Endothelial cell of umbilical vein (primary cell): ENCODE measurements at regions not wholly inside any gene's neighbourhood (a gene's known extent, or its start where the extent isn't known, plus 50 kb on each side); places are given as distances from the start of the nearest gene placed in this dataset.

Experiments used
- BruUV-seq: library from RNA; stranded (reverse); fragments of 400-500 nt; replicated peaks from 2 replicates; lab custom pipeline; 2021; lab: Mats Ljungman, UMichigan
- CTCF ChIA-PET: fragments of 300-600, 350-600 bp; sonication (Branson Sonifier 250); formaldehyde crosslinking; loops from one replicate; lab custom pipeline; 2021; ENCODE audit warnings: antibody characterized with exemption, inconsistent platforms; lab: Charles Lee
- POLR2A ChIA-PET: fragments of 300-600, 350-600 bp; sonication (Branson Sonifier 250); formaldehyde crosslinking; loops from one replicate; lab custom pipeline; 2021; ENCODE audit warnings: antibody characterized with exemption, inconsistent platforms; lab: Charles Lee
- DNase-seq: peaks from one replicate; pipeline ENCODE4 v3.0.0-alpha.2; 2011; ENCODE audit warnings: low read depth, low spot score
- FAIRE-seq: peaks from 2 replicates; lab custom pipeline; 2011; peaks lifted over from hg19 to GRCh38; lab: Jason Lieb, UNC
- H2AFZ ChIP-seq: 2 replicates; pipeline ENCODE4 v1.6.0; 2012; ENCODE audit warnings: low read depth, low read length, control low read depth, inconsistent platforms
- H3K27ac ChIP-seq: 2 replicates; pipeline ENCODE4 v1.5.1; 2011; ENCODE audit warnings: low read depth, mild to moderate bottlenecking, control low read depth, low read length, moderate library complexity; ENCODE audit not compliant: insufficient read depth
- H3K27me3 ChIP-seq, 2 experiments: 2 replicates each; pipeline versions ENCODE4 v1.6.0 to v1.6.1; 2011; ENCODE audit warnings: low read length in 2 of 2, mixed read lengths in 1 of 2; ENCODE audit not compliant: control insufficient read depth in 2 of 2, insufficient read depth in 2 of 2
- H3K36me3 ChIP-seq, 2 experiments: 2 replicates in 1 of 2; 3 replicates in 1 of 2; pipeline ENCODE4 v1.5.1; 2011; ENCODE audit warnings: low read length in 2 of 2, mild to moderate bottlenecking in 1 of 2, moderate library complexity in 1 of 2; ENCODE audit not compliant: control insufficient read depth in 2 of 2, insufficient read depth in 2 of 2; ENCODE audit errors: extremely low read depth in 1 of 2
- H3K4me1 ChIP-seq: 3 replicates; pipeline ENCODE4 v1.5.1; 2011; ENCODE audit warnings: mild to moderate bottlenecking, low read length; ENCODE audit not compliant: control insufficient read depth, insufficient read depth; ENCODE audit errors: extremely low read depth
- H3K4me2 ChIP-seq: 2 replicates; pipeline ENCODE4 v1.6.1; 2011; ENCODE audit warnings: low read length, control low read depth, mixed read lengths; ENCODE audit not compliant: insufficient read depth
- H3K4me3 ChIP-seq, 3 experiments: fragments of 200-600 bp in 1 of 3; sonication (generic), shearing (Covaris generic) in 1 of 3; replicated peaks in 1 of 3; 2 replicates each; pipeline ENCODE4 v1.5.1; 2011 to 2016; ENCODE audit warnings: control low read depth in 3 of 3, low read length in 3 of 3, mild to moderate bottlenecking in 2 of 3, inconsistent platforms in 1 of 3, low read depth in 1 of 3, moderate library complexity in 1 of 3; ENCODE audit not compliant: insufficient read depth in 1 of 3
- H3K79me2 ChIP-seq: 2 replicates; pipeline ENCODE4 v1.6.0; 2012; ENCODE audit warnings: low read length, inconsistent platforms; ENCODE audit not compliant: control insufficient read depth, insufficient read depth
- H3K9ac ChIP-seq: replicated peaks from 2 replicates; pipeline ENCODE3; 2011; ENCODE audit warnings: low read length, control low read depth; ENCODE audit not compliant: insufficient read depth; ENCODE audit errors: extremely low read depth
- H3K9me1 ChIP-seq: replicated peaks from 3 replicates; pipeline ENCODE4 v1.6.0; 2011; ENCODE audit warnings: mild to moderate bottlenecking, low read length; ENCODE audit not compliant: control insufficient read depth, insufficient read depth; ENCODE audit errors: extremely low read depth
- H3K9me3 ChIP-seq: replicated peaks from 2 replicates; pipeline ENCODE4 v1.5.1; 2012; ENCODE audit warnings: low read length, inconsistent platforms; ENCODE audit not compliant: control insufficient read depth, insufficient read depth
- H4K20me1 ChIP-seq: replicated peaks from 2 replicates; pipeline ENCODE3; 2011; ENCODE audit warnings: mild to moderate bottlenecking, low read length; ENCODE audit not compliant: control insufficient read depth, insufficient read depth; ENCODE audit errors: extremely low read depth
- CTCF ChIP-seq, 2 donors: IDR thresholded peaks; 1 replicate in 1 of 2; 2 replicates in 1 of 2; pipeline ENCODE4 v1.5.1; 2011; ENCODE audit warnings: low read length in 2 of 2, mild to moderate bottlenecking in 2 of 2, moderate library complexity in 2 of 2, control low read depth in 1 of 2, inconsistent platforms in 1 of 2, low read depth in 1 of 2; ENCODE audit not compliant: insufficient read depth in 1 of 2; ENCODE audit errors: extremely low read depth in 1 of 2
- EZH2 ChIP-seq: IDR thresholded peaks from 2 replicates; pipeline ENCODE4 v1.6.1; 2012; ENCODE audit warnings: borderline replicate concordance, low read depth, mild to moderate bottlenecking, moderate library complexity, low read length, inconsistent platforms; ENCODE audit not compliant: severe bottlenecking
- FOS ChIP-seq: IDR thresholded peaks from 2 replicates; pipeline ENCODE4 v1.6.1; 2011; ENCODE audit warnings: mild to moderate bottlenecking, low read length, moderate library complexity, borderline replicate concordance; ENCODE audit not compliant: insufficient read depth
- GATA2 ChIP-seq: IDR thresholded peaks from 2 replicates; pipeline ENCODE4 v1.7.0; 2011; ENCODE audit warnings: low read depth, mild to moderate bottlenecking, moderate library complexity, mixed read lengths, low read length; ENCODE audit not compliant: insufficient read length, insufficient read depth
- MAX ChIP-seq: IDR thresholded peaks from 2 replicates; pipeline ENCODE4 v1.6.1; 2011; ENCODE audit not compliant: insufficient read depth, insufficient read length
- MYC ChIP-seq: IDR thresholded peaks from one replicate; pipeline ENCODE4 v1.6.1; 2011; ENCODE audit warnings: mild to moderate bottlenecking, low read depth, low read length
- POLR2A ChIP-seq: IDR thresholded peaks from 2 replicates; pipeline ENCODE4 v1.6.1; 2012; ENCODE audit warnings: low read depth, mild to moderate bottlenecking, control low read depth, low read length
- POLR2AphosphoS5 ChIP-seq: IDR thresholded peaks from 2 replicates; pipeline ENCODE4 v1.6.1; 2012; ENCODE audit warnings: low read depth, mild to moderate bottlenecking, control low read depth, low read length, moderate library complexity; ENCODE audit not compliant: insufficient read depth
- dilution Hi-C: fragments of 300-500 bp; cut with MboI; formaldehyde crosslinking; loops from one replicate; pipeline ENCODE4 v1.15.0; 2019; ENCODE audit warnings: low sequenced_read_pairs; ENCODE audit not compliant: extremely low pct_ligation_motif_present
- intact Hi-C: fragments of 100-400 bp; cut with micrococcal nuclease; formaldehyde crosslinking; loops from one replicate; pipeline ENCODE4 v1.10.0; 2022

GRCh38 chrX:35562395-35562794, 235.7 kb upstream of the MAGEB16 start:
- H3K9me3 ChIP-seq, result no peaks in the 10 kb centered on the region
- no peaks in the 10 kb centered on the region for H3K79me2 ChIP-seq
- FAIRE-seq (no peak), DNase-seq (no peak)
- BruUV-seq, result no TSS peak
- H3K27ac ChIP-seq, result no peak overlapping the region
- H3K4me2 ChIP-seq, result no peak overlapping the region
- no peak overlapping the region for H3K4me3 ChIP-seq
- dilution Hi-C loops (no loop called here), intact Hi-C loops (no loop called here)
- H3K27me3 ChIP-seq, result no peaks in the 10 kb centered on the region
- ChIA-PET POLR2A (no interaction called here), CTCF (no interaction called here)
- H2AFZ ChIP-seq, result no peak overlapping the region
- no peaks in the 10 kb centered on the region for H4K20me1 ChIP-seq
- no peaks in the 10 kb centered on the region for H3K36me3 ChIP-seq
- TF ChIP-seq FOS (no peak), POLR2AphosphoS5 (no peak), GATA2 (no peak), MAX (no peak), CTCF (IDR thresholded peaks at IDR 0.05; ENCODE audit: extremely low read depth in 1 of 2, insufficient read depth in 1 of 2, low read depth in 1 of 2, low read length in 2 of 2) (no peak), POLR2A (no peak), MYC (no peak), EZH2 (no peak)
- H3K4me1 ChIP-seq, result no peaks in the 10 kb centered on the region
- H3K9me1 ChIP-seq, result no peaks in the 10 kb centered on the region
- H3K9ac ChIP-seq, result no peak overlapping the region
